Thyroid gland (tissue), 4 donors: ENCODE measurements at regions not wholly inside any gene's neighbourhood (a gene's known extent, or its start where the extent isn't known, plus 50 kb on each side); places are given as distances from the start of the nearest gene placed in this dataset.
"Not testable (repeated sequence)": the region's sequence is repeated elsewhere in the genome, so short reads cannot be mapped to it uniquely, and the experiment has no call there.

Experiments used
- DNase-seq, 2 donors: peaks; one replicate each; pipeline ENCODE4 v3.0.0-alpha.2; 2019
- H3K27ac ChIP-seq, 3 donors: fragments of 200-600 bp; sonication (generic); 1 replicate in 2 of 3; 2 replicates in 1 of 3; pipeline ENCODE4 v1.5.1; 2016 to 2019; ENCODE audit warnings: mild to moderate bottlenecking in 1 of 3, moderate library complexity in 1 of 3
- H3K27me3 ChIP-seq: fragments of 200-600 bp; sonication (generic); one replicate; pipeline ENCODE4 v1.5.1; 2019
- H3K36me3 ChIP-seq, 2 donors: fragments of 200-600 bp; sonication (generic); one replicate each; pipeline ENCODE4 v1.5.1; 2016 to 2019
- H3K4me1 ChIP-seq, 2 donors: fragments of 200-600 bp; sonication (generic); one replicate each; pipeline ENCODE4 v1.5.1; 2017 to 2019
- H3K4me3 ChIP-seq, 3 donors: fragments of 200-600 bp; sonication (generic); replicated peaks in 1 of 3; 1 replicate in 2 of 3; 2 replicates in 1 of 3; pipeline ENCODE4 v1.5.1; 2016; ENCODE audit warnings: mild to moderate bottlenecking in 1 of 3
- H3K9me3 ChIP-seq: fragments of 200-600 bp; sonication (generic); one replicate; pipeline ENCODE4 v1.5.1; 2017
- CTCF ChIP-seq, 6 experiments: fragments of 200-600 bp in 3 of 6; fragments of 450-650 bp in 3 of 6; sonication (generic) in 3 of 6; IDR thresholded peaks; one replicate each; pipeline ENCODE4 v1.5.1; 2016 to 2019; ENCODE audit warnings: antibody characterized with exemption in 6 of 6, mild to moderate bottlenecking in 2 of 6, inconsistent platforms in 1 of 6, moderate library complexity in 1 of 6
- POLR2A ChIP-seq, 2 donors: fragments of 450-650 bp; IDR thresholded peaks; one replicate each; pipeline ENCODE4 v1.6.1; 2017; ENCODE audit warnings: antibody characterized with exemption in 2 of 2, mild to moderate bottlenecking in 2 of 2, moderate library complexity in 1 of 2
- WGBS, 2 donors: methylation state at CpG; one replicate each; pipeline ENCODE4 v1.1.5; 2017; 5-methylcytosine and 5-hydroxymethylcytosine counted together
- intact Hi-C: fragments of 100-400 bp; cut with DNase I; formaldehyde crosslinking; loops from one replicate; pipeline ENCODE4 v1.15.1; 2023

- TF ChIP-seq POLR2A (IDR thresholded peaks at IDR 0.05) = no peak
- TF ChIP-seq CTCF (IDR thresholded peaks at IDR 0.05) = no peak
- intact Hi-C loops = no loop called here
Observed at GRCh38 chr5:63097286-63097685, 518.7 kb downstream of the LRRC70 start.

GRCh38 chr5:63094730-63095129 lies 516.1 kb downstream of the LRRC70 start:
- H3K4me3 ChIP-seq = no peak overlapping the region
- intact Hi-C loops = no loop called here
- WGBS, 2 donors = 86 to 90% methylated on average over 6 of the region's 6 CpGs
- H3K4me1 ChIP-seq = peaks cover 0 to 5% of the 10 kb centered on the region in 2 donors
- no peak overlapping the region for H3K27ac ChIP-seq
- DNase-seq = no peak
- TF ChIP-seq CTCF (IDR thresholded peaks at IDR 0.05) (no peak), POLR2A (IDR thresholded peaks at IDR 0.05) (no peak)
- no peaks in the 10 kb centered on the region for H3K27me3 ChIP-seq
- no peaks in the 10 kb centered on the region for H3K36me3 ChIP-seq
- no peaks in the 10 kb centered on the region for H3K9me3 ChIP-seq

More at GRCh38 chr5:63097286-63097685, 518.7 kb downstream of the LRRC70 start:
- Histone ChIP-seq H3K27ac (peak overlapping the region in 1 of 3 donors; percentile 70), H3K36me3 (no peaks in the 10 kb centered on the region), H3K27me3 (no peaks in the 10 kb centered on the region), H3K9me3 (no peaks in the 10 kb centered on the region), H3K4me1 (peaks cover 0 to 5% of the 10 kb centered on the region in 2 donors), H3K4me3 (no peak overlapping the region)
- no peak for DNase-seq
- WGBS, 2 donors = 28 to 46% methylated on average over 1 of the region's 1 CpG

- no peaks in the 10 kb centered on the region for H3K9me3 ChIP-seq
- intact Hi-C loops = no loop called here
- H3K4me3 ChIP-seq = no peak overlapping the region
- no peaks in the 10 kb centered on the region for H3K4me1 ChIP-seq
- no peak for TF ChIP-seq CTCF (IDR thresholded peaks at IDR 0.05)
- no peak for TF ChIP-seq POLR2A (IDR thresholded peaks at IDR 0.05)
- DNase-seq = no peak
- no peaks in the 10 kb centered on the region for H3K36me3 ChIP-seq
- no peak overlapping the region for H3K27ac ChIP-seq
- 47 to 72% methylated on average over 1 of the region's 1 CpG for WGBS, 2 donors
- H3K27me3 ChIP-seq = no peaks in the 10 kb centered on the region
Observed at GRCh38 chr5:63089147-63089546, 510.5 kb downstream of the LRRC70 start.

DNA sequence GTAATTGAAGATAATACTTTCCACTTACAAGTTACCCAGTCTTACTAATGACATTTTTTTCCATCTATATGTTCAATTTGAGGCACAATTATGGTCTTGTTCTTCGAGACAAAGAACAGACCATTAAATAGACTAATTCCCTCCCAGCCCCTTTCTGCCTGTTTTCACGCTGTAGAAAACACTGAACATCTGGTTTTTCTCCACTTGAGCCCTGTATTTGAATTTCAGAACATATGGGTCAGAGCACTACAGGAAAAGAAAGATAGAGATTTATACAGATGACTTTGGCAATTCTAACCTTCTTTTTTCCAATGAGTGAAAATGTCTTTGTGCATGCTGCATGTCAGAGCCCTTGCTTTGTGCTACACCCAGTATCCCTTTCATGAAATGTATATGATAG lies 506.9 kb downstream of the LRRC70 start:
- no peak for TF ChIP-seq POLR2A (IDR thresholded peaks at IDR 0.05)
- TF ChIP-seq CTCF (IDR thresholded peaks at IDR 0.05) = no peak
- H3K27ac ChIP-seq = no peak overlapping the region
- no peaks in the 10 kb centered on the region for H3K27me3 ChIP-seq
- WGBS, 2 donors = 61 to 70% methylated on average over 2 of the region's 2 CpGs
- H3K4me1 ChIP-seq = no peaks in the 10 kb centered on the region
- no peaks in the 10 kb centered on the region for H3K9me3 ChIP-seq
- DNase-seq = no peak
- no peak overlapping the region for H3K4me3 ChIP-seq
- no peaks in the 10 kb centered on the region for H3K36me3 ChIP-seq
- intact Hi-C loops = no loop called here

GRCh38 chr5:63083689-63084088 lies 505.1 kb downstream of the LRRC70 start:
- H3K27ac ChIP-seq, H3K27me3 ChIP-seq, intact Hi-C loops, H3K4me3 ChIP-seq, DNase-seq, H3K9me3 ChIP-seq, H3K4me1 ChIP-seq, H3K36me3 ChIP-seq: not testable (repeated sequence)
- WGBS, 2 donors = 92 to 100% methylated on average over 4 to 7 of the region's 22 CpGs

GRCh38 chr5:63081402-63081801 lies 502.8 kb downstream of the LRRC70 start:
- Histone ChIP-seq H3K36me3 (no peaks in the 10 kb centered on the region), H3K4me3 (no peak overlapping the region), H3K9me3 (no peaks in the 10 kb centered on the region), H3K27ac (no peak overlapping the region), H3K27me3 (no peaks in the 10 kb centered on the region), H3K4me1 (no peaks in the 10 kb centered on the region)
- DNase-seq = no peak
- intact Hi-C loops = no loop called here
- TF ChIP-seq CTCF (IDR thresholded peaks at IDR 0.05) = no peak
- no peak for TF ChIP-seq POLR2A (IDR thresholded peaks at IDR 0.05)
